GM20000 (cell line): ENCODE measurements at regions not wholly inside any gene's neighbourhood (a gene's known extent, or its start where the extent isn't known, plus 50 kb on each side); places are given as distances from the start of the nearest gene placed in this dataset.

Experiments
- DNase-seq: peaks from one replicate; pipeline ENCODE4 v3.0.0; 2012; ENCODE audit warnings: low spot score
- CTCF ChIP-seq: IDR thresholded peaks from 2 replicates; pipeline ENCODE4 v1.5.1; 2012; ENCODE audit warnings: mild to moderate bottlenecking, control low read depth; ENCODE audit errors: extremely low read depth, missing control alignments

GRCh38 chr3:154616298-154616697, 186.3 kb upstream of the GPR149 start:
- TF ChIP-seq CTCF, result no peak
- no peak for DNase-seq

GRCh38 chr3:154615471-154615870, 185.5 kb upstream of the GPR149 start:
- no peak for DNase-seq
- TF ChIP-seq CTCF, result no peak

- no peak for TF ChIP-seq CTCF
- no peak for DNase-seq
Measured at GRCh38 chr3:154614601-154615000, 184.6 kb upstream of the GPR149 start.

GRCh38 chr3:154614078-154614477, 184.1 kb upstream of the GPR149 start:
- no peak for TF ChIP-seq CTCF
- no peak for DNase-seq

GRCh38 chr3:154602241-154602640, 172.3 kb upstream of the GPR149 start:
- no peak for DNase-seq
- TF ChIP-seq CTCF, result no peak

GRCh38 chr3:154598166-154598565, 168.2 kb upstream of the GPR149 start:
- DNase-seq, result no peak
- TF ChIP-seq CTCF, result no peak

GRCh38 chr3:154590675-154591384, 160.8 kb upstream of the GPR149 start:
- DNase-seq, result no peak
- TF ChIP-seq CTCF, result no peak
